NCI-H524 (cell line): ENCODE measurements at regions not wholly inside any gene's neighbourhood (a gene's known extent, or its start where the extent isn't known, plus 50 kb on each side); places are given as distances from the start of the nearest gene placed in this dataset.

ENCODE experiments used
- DNase-seq, 2 experiments: peaks; one replicate each; lab custom pipeline; 2025; lab: John Stamatoyannopoulos, UW

- no peak for DNase-seq
These were observed 58.3 kb upstream of the LYST start for GRCh38 chr1:235925016-235925415.

DNA sequence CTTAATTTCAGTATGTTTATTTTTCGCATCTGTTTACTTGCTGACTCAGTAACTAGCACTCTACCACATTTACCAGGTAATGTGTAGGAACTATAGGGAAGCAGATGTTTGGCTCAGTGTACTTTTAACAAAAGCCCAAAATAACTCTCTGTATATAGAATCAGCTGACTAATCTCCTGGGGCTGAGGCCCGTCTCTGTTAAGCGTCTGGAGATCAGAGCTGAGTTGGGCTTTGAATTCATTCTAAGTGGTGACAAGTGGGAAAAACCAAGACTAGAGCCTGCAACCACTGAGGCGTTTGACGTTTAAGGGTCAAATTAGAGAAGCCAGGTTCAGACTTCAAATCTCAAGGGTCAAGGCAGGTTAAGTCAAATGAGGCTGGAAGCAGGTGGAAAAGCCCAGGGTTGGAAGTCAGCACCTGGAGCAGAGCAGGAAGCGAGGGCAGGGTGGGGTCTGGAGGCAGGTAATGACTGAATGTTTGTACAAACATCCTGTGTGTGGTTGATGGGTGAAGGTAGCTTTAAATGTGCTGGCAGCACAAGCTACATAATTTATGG is 56.8 kb upstream of the LYST start:
- no peak for DNase-seq

- DNase-seq: no peak
These were observed 54.1 kb upstream of the LYST start for GRCh38 chr1:235920596-235921375.

GRCh38 chr1:235919833-235920441 is 53.2 kb upstream of the LYST start:
- peak in 1 of 2 experiments; percentile 5 for DNase-seq

DNA sequence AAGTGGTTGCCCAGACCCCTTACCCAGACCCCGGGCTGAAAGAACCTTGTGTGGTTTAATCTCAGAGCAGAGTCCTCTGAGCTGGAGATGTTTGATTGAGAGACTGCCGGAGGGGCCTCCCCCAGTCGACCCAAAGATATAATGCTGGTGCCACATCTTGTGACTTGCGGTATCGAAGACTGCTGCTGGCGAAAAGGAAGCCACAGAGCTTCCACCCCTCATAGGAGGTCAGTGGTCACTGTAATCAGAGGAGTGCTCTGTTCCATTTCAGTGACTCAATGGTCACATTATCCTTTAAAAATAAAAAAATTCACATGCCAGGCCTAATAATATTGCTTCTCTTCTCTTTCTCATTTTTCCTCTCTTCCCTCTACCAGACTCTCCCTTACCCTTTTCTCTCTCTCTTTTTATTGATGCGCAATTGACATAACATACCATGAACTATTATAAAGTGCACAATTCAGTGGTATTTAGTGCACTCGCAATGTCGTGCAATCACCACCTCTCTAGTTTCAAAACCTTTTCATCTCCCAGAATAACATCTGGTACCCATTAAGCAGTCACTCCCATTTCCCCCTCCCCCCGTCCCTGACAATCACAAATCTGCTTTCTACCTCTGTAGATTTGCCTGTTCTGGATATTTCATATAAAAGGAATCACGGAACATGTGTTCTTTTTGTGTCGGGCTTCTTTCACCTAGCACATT is 52.6 kb upstream of the LYST start:
- peak; percentile 33 to 62 for DNase-seq

- DNase-seq: no peak
These were observed 51.8 kb upstream of the LYST start for GRCh38 chr1:235918465-235918864.

DNA sequence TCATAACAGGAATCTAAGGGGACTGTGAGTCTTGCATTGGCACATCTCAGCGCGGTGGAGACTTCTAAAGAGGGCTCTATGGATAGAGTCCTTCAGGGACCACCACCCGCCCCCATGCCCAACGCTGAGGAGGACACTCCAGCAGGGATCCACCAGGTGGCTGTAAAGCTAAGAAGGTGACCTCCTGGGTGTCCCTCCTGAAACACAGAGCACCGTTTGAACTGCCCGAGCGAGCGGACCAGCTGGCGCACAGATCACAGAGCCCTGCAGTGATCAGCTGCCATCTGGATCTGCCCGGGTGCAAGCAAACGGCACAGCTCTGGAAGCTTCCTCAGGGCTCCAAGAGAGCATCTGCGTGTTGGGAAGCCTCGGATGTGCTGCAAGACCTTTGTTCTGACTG is 51.3 kb upstream of the LYST start:
- peak; percentile 83 to 94 for DNase-seq

DNA sequence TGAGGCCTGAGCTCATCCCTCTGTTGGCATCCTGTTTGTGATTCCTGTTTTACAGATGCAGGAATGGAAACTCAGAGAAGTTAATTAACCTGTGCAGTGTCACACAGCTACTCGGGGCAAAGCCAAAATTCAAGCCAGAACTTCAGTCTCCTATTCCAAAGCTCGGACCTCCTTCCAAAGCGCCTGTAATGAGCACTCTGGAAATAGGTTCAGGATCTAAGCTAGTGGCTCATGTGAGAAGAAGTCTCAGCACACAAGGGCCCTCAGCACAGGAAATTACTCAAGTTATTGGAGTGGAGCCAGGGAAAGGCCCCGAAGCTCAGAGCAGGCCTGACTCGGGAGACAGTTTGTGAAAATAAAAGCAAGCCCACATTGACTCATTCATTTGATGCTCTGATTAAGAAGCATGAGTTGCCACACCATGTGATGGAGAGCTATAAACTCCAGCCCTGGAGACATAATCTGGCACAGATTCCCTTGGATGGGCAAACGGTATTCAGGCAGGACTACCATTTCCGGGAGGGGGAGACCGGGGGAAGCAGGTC is 50.6 kb upstream of the LYST start:
- peak in 1 of 2 experiments; percentile 61 for DNase-seq
